A549 (cell line): ENCODE measurements at regions not wholly inside any gene's neighbourhood (a gene's known extent, or its start where the extent isn't known, plus 50 kb on each side); places are given as distances from the start of the nearest gene placed in this dataset.

ENCODE experiments used
- ATAC-seq, 2 experiments: fragments of 200-7000 bp in 1 of 2; fragments of >200 bp in 1 of 2; cut with Nextera tagmentation in 1 of 2; cut with Tn5 transposase in 1 of 2; 3 replicates each; pipeline versions ENCODE4 v1.8.0 to v1.9.1; 2018 to 2020; ENCODE audit warnings: mild to moderate bottlenecking in 1 of 2, moderate library complexity in 1 of 2
- CTCF ChIA-PET: fragments of 300-600 bp; sonication (Branson Sonifier 250); formaldehyde crosslinking; extraction: SDS; loops from one replicate; lab custom pipeline; 2021; ENCODE audit warnings: antibody characterized with exemption, inconsistent platforms; lab: Yijun Ruan, JAX
- POLR2A ChIA-PET: fragments of 350-600 bp; formaldehyde crosslinking; extraction: SDS; loops from one replicate; lab custom pipeline; 2021; ENCODE audit warnings: antibody characterized with exemption, inconsistent platforms; lab: Yijun Ruan, JAX
- DNase-seq, 2 experiments: peaks; one replicate each; pipeline versions ENCODE4 v3.0.0 to v3.0.0-alpha.2; 2011 to 2016; ENCODE audit warnings: low read depth in 1 of 2, low spot score in 1 of 2
- FAIRE-seq: peaks from 2 replicates; lab custom pipeline; 2011; peaks lifted over from hg19 to GRCh38; lab: Jason Lieb, UNC
- H3K27ac ChIP-seq, 2 experiments: fragments of >200 bp; sonication (Bioruptor Twin); formaldehyde crosslinking; 3 replicates each; pipeline ENCODE4 v1.5.1; 2016 to 2017
- H3K4me1 ChIP-seq: fragments of >200 bp; sonication (Bioruptor Twin); formaldehyde crosslinking; 3 replicates; pipeline ENCODE4 v1.6.1; 2016
- H3K4me2 ChIP-seq: fragments of >200 bp; sonication (Bioruptor Twin); formaldehyde crosslinking; 3 replicates; pipeline ENCODE4 v1.6.1; 2016
- H3K4me3 ChIP-seq: fragments of >200 bp; sonication (Bioruptor Twin); formaldehyde crosslinking; 3 replicates; pipeline ENCODE4 v1.5.1; 2016
- H3K9me3 ChIP-seq: fragments of >200 bp; sonication (Bioruptor Twin); formaldehyde crosslinking; 3 replicates; pipeline ENCODE4 v1.6.1; 2016
- BCL3 ChIP-seq: fragments of >200 bp; sonication (Bioruptor Twin); formaldehyde crosslinking; IDR thresholded peaks from 3 replicates; pipeline ENCODE4 v1.6.1; 2016
- CEBPB ChIP-seq, 2 experiments: fragments of >200 bp in 1 of 2; sonication (Bioruptor Twin) in 1 of 2; formaldehyde crosslinking in 1 of 2; IDR thresholded peaks; 2 replicates each; pipeline ENCODE4 v1.6.1; 2012 to 2016
- EHMT2 ChIP-seq: fragments of 200-600 bp; sonication (generic); IDR thresholded peaks from 2 replicates; pipeline ENCODE4 v1.6.1; 2016; ENCODE audit warnings: antibody characterized with exemption, low read depth, mild to moderate bottlenecking, moderate library complexity
- ELK1 ChIP-seq: fragments of 150-350 bp; IDR thresholded peaks from 2 replicates; pipeline ENCODE4 v1.6.1; 2014; ENCODE audit warnings: low read depth, mild to moderate bottlenecking, low read length
- ESRRA ChIP-seq: fragments of 150-350 bp; IDR thresholded peaks from 2 replicates; pipeline ENCODE4 v1.6.1; 2014; ENCODE audit warnings: mild to moderate bottlenecking, low read length, borderline replicate concordance
- HDAC2 ChIP-seq: fragments of 200-600 bp; sonication (generic); IDR thresholded peaks from 2 replicates; pipeline ENCODE4 v1.6.1; 2016
- HEYL ChIP-seq: fragments of 250-450 bp; sonication (Bioruptor Pico); IDR thresholded peaks from 2 replicates; pipeline ENCODE4 v1.8.0; 2021; ENCODE audit warnings: mild to moderate bottlenecking, moderate library complexity
- HOXA7 ChIP-seq: fragments of 250-450 bp; sonication (Bioruptor Pico); IDR thresholded peaks from 2 replicates; pipeline ENCODE4 v1.5.0; 2020; ENCODE audit warnings: mild to moderate bottlenecking, moderate library complexity
- HOXB5 ChIP-seq: fragments of 250-450 bp; sonication (Bioruptor Pico); IDR thresholded peaks from 2 replicates; pipeline ENCODE4 v1.5.0; 2020; ENCODE audit warnings: mild to moderate bottlenecking, moderate library complexity
- JUN ChIP-seq, 2 experiments: fragments of >200 bp; sonication (Bioruptor Twin); formaldehyde crosslinking; IDR thresholded peaks; 2 replicates in 1 of 2; 3 replicates in 1 of 2; pipeline ENCODE4 v1.6.1; 2016 to 2017
- JUNB ChIP-seq: fragments of >200 bp; sonication (Bioruptor Twin); formaldehyde crosslinking; IDR thresholded peaks from 2 replicates; pipeline ENCODE4 v1.6.1; 2016
- KDM5A ChIP-seq: fragments of 200-600 bp; sonication (generic); IDR thresholded peaks from 2 replicates; pipeline ENCODE4 v1.6.1; 2016; ENCODE audit warnings: antibody characterized with exemption, mild to moderate bottlenecking
- NFE2L2 ChIP-seq: fragments of 150-350 bp; conservative IDR thresholded peaks from 2 replicates; pipeline ENCODE4 v1.6.1; 2014; ENCODE audit warnings: low read length
- PHF8 ChIP-seq: fragments of 200-600 bp; sonication (generic); IDR thresholded peaks from 2 replicates; pipeline ENCODE4 v1.6.1; 2016; ENCODE audit warnings: low read depth, mild to moderate bottlenecking, antibody characterized with exemption, moderate library complexity, borderline replicate concordance
- POLR2AphosphoS2 ChIP-seq: conservative IDR thresholded peaks from 2 replicates; pipeline ENCODE4 v1.6.1; 2012; ENCODE audit warnings: low read length, improper control_type of control experiment, inconsistent platforms
- RARB ChIP-seq: fragments of 250-450 bp; sonication (Bioruptor Pico); IDR thresholded peaks from 2 replicates; pipeline ENCODE4 v1.8.0; 2021; ENCODE audit warnings: mild to moderate bottlenecking, moderate library complexity
- REST ChIP-seq: fragments of 200-600 bp; sonication (generic); IDR thresholded peaks from 2 replicates; pipeline ENCODE4 v1.6.1; 2016; ENCODE audit warnings: antibody characterized with exemption, mild to moderate bottlenecking, moderate library complexity
- RFX5 ChIP-seq: fragments of 450-650 bp; IDR thresholded peaks from 2 replicates; pipeline ENCODE4 v1.7.1; 2014; ENCODE audit warnings: antibody characterized with exemption, mild to moderate bottlenecking, moderate library complexity
- TP53 ChIP-seq: fragments of 250-450 bp; sonication (Bioruptor Pico); IDR thresholded peaks from 2 replicates; pipeline ENCODE4 v1.5.0; 2021; ENCODE audit warnings: mild to moderate bottlenecking, moderate library complexity
- ZFP36 ChIP-seq: fragments of 450-650 bp; IDR thresholded peaks from 2 replicates; pipeline ENCODE4 v1.6.1; 2014; ENCODE audit warnings: borderline replicate concordance; ENCODE audit not compliant: partially characterized antibody
- WGBS: methylation state at CpG from one replicate; pipeline ENCODE4 v1.1.6; 2017; ENCODE audit errors: missing lambda C conversion rate; 5-methylcytosine and 5-hydroxymethylcytosine counted together
- TF ChIP-seq, protein P1 (sequence below): fragments of 250-450 bp; sonication (Bioruptor Pico); IDR thresholded peaks from 2 replicates; pipeline ENCODE4 v1.5.0; 2020; ENCODE audit warnings: low read depth, mild to moderate bottlenecking, moderate library complexity
- TF ChIP-seq, protein P2 (sequence below): fragments of 250-450 bp; sonication (Bioruptor Pico); IDR thresholded peaks from 2 replicates; pipeline ENCODE4 v1.5.0; 2021; ENCODE audit warnings: mild to moderate bottlenecking, moderate library complexity, borderline replicate concordance
- TF ChIP-seq, protein P3 (sequence below): IDR thresholded peaks from 2 replicates; pipeline ENCODE4 v1.6.1; 2012; ENCODE audit warnings: low read depth, borderline replicate concordance
- TF ChIP-seq, protein P4 (sequence below): fragments of >200 bp; sonication (Bioruptor Twin); formaldehyde crosslinking; IDR thresholded peaks from 3 replicates; pipeline ENCODE4 v1.5.1; 2016

- Histone ChIP-seq H3K4me3 (no peak overlapping the region), H3K9me3 (no peaks in the 10 kb centered on the region), H3K4me2 (no peak overlapping the region), H3K4me1 (no peaks in the 10 kb centered on the region), H3K27ac (no peak overlapping the region)
- POLR2A ChIA-PET, result no interaction called here
- DNase-seq (no peak), FAIRE-seq (no peak), ATAC-seq (no peak)
- WGBS, result 0% methylated on average over 1 of the region's 1 CpG
- CTCF ChIA-PET, result no interaction called here
- TF ChIP-seq EHMT2 (no peak), RARB (no peak), HEYL (no peak), KDM5A (no peak), HOXA7 (no peak), CEBPB (IDR thresholded peaks at IDR 0.05) (no peak), NFE2L2 (no peak), REST (no peak), ZFP36 (no peak), JUNB (no peak), RFX5 (no peak), BCL3 (no peak), HDAC2 (no peak)
- TF ChIP-seq, protein P1, sequence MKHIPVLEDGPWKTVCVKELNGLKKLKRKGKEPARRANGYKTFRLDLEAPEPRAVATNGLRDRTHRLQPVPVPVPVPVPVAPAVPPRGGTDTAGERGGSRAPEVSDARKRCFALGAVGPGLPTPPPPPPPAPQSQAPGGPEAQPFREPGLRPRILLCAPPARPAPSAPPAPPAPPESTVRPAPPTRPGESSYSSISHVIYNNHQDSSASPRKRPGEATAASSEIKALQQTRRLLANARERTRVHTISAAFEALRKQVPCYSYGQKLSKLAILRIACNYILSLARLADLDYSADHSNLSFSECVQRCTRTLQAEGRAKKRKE (CRISPR knock-in tag), result no peak
- TF ChIP-seq, protein P2, sequence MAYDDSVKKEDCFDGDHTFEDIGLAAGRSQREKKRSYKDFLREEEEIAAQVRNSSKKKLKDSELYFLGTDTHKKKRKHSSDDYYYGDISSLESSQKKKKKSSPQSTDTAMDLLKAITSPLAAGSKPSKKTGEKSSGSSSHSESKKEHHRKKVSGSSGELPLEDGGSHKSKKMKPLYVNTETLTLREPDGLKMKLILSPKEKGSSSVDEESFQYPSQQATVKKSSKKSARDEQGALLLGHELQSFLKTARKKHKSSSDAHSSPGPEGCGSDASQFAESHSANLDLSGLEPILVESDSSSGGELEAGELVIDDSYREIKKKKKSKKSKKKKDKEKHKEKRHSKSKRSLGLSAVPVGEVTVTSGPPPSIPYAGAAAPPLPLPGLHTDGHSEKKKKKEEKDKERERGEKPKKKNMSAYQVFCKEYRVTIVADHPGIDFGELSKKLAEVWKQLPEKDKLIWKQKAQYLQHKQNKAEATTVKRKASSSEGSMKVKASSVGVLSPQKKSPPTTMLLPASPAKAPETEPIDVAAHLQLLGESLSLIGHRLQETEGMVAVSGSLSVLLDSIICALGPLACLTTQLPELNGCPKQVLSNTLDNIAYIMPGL (CRISPR knock-in tag), result no peak
Measured at GRCh38 chr14:98721061-98721460, 550.9 kb downstream of the BCL11B start.

DNA sequence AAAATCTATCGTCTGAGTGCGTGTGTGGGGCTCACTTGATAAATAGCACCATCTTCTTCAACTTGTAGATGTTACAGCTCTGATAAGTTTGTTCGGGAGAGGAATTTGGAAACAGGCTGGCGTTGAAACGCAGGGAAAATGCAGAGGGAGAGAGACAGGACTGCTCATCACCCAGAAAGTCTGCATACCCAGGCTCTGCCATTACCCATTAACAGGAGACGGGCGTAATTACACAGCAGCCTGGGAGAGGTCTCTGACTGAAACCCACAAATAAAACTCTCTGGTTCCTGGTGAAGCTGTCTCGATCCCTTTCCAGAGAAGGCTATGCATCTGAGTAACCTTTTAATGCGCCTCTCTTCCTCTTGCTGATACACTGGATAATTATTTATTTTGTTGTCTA lies 547.3 kb downstream of the BCL11B start:
- TF ChIP-seq CEBPB (IDR thresholded peaks at IDR 0.05) (no peak), POLR2AphosphoS2 (no peak), TP53 (no peak), HOXB5 (no peak)
- no peak overlapping the region for H3K4me3 ChIP-seq
- no peaks in the 10 kb centered on the region for H3K9me3 ChIP-seq
- DNase-seq, result no peak
- CTCF ChIA-PET, result no interaction called here
- H3K4me2 ChIP-seq, result no peak overlapping the region
- no peak overlapping the region for H3K27ac ChIP-seq
- 8% methylated on average over 9 of the region's 9 CpGs for WGBS
- no peak for ATAC-seq
- POLR2A ChIA-PET, result no interaction called here
- H3K4me1 ChIP-seq, result no peaks in the 10 kb centered on the region
- no peak for FAIRE-seq

DNA sequence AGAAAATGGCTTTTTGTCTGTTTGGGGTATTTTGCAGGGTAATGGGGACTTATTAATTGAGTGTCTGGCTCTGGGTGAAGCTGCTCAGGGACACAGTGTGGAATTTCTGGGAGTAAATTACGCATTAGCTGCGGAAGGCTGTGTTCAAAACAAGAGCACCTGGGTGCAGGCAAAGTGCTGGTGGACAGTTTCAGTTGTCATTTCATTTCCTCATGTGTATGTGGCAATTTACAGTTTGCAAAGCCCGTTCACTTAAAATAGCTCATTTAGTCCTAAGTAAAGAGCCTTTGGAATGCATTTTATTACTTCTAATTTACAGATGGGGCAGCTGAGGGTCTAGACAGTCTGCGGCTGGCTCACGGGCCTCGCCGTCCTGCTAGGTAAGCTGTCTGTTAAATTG lies 546.8 kb downstream of the BCL11B start:
- 26% methylated on average over 7 of the region's 7 CpGs for WGBS
- Histone ChIP-seq H3K4me1 (no peaks in the 10 kb centered on the region), H3K27ac (no peak overlapping the region), H3K9me3 (no peaks in the 10 kb centered on the region), H3K4me2 (no peak overlapping the region), H3K4me3 (no peak overlapping the region)
- ChIA-PET CTCF (no interaction called here), POLR2A (no interaction called here)
- no peak for FAIRE-seq
- no peak for ATAC-seq
- DNase-seq, result no peak
- TF ChIP-seq HDAC2, result no peak
- TF ChIP-seq PHF8, result no peak
- no peak for TF ChIP-seq KDM5A
- TF ChIP-seq, protein P3, sequence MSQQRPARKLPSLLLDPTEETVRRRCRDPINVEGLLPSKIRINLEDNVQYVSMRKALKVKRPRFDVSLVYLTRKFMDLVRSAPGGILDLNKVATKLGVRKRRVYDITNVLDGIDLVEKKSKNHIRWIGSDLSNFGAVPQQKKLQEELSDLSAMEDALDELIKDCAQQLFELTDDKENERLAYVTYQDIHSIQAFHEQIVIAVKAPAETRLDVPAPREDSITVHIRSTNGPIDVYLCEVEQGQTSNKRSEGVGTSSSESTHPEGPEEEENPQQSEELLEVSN, result no peak
- TF ChIP-seq HOXA7, result no peak
- TF ChIP-seq JUN (IDR thresholded peaks at IDR 0.05), result no peak
- TF ChIP-seq ELK1, result no peak
- TF ChIP-seq ESRRA, result no peak
- TF ChIP-seq, protein P4, sequence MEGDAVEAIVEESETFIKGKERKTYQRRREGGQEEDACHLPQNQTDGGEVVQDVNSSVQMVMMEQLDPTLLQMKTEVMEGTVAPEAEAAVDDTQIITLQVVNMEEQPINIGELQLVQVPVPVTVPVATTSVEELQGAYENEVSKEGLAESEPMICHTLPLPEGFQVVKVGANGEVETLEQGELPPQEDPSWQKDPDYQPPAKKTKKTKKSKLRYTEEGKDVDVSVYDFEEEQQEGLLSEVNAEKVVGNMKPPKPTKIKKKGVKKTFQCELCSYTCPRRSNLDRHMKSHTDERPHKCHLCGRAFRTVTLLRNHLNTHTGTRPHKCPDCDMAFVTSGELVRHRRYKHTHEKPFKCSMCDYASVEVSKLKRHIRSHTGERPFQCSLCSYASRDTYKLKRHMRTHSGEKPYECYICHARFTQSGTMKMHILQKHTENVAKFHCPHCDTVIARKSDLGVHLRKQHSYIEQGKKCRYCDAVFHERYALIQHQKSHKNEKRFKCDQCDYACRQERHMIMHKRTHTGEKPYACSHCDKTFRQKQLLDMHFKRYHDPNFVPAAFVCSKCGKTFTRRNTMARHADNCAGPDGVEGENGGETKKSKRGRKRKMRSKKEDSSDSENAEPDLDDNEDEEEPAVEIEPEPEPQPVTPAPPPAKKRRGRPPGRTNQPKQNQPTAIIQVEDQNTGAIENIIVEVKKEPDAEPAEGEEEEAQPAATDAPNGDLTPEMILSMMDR, result no peak
